IMR-90 (cell line): ENCODE measurements at regions not wholly inside any gene's neighbourhood (a gene's known extent, or its start where the extent isn't known, plus 50 kb on each side); places are given as distances from the start of the nearest gene placed in this dataset.

Experiments used
- CHD1 ChIP-seq: IDR thresholded peaks from 2 replicates; pipeline ENCODE4 v1.6.1; 2012; ENCODE audit warnings: low read depth, low read length, improper control_type of control experiment
- MAZ ChIP-seq: IDR thresholded peaks from 2 replicates; pipeline ENCODE4 v1.6.1; 2012; ENCODE audit warnings: low read depth, mild to moderate bottlenecking, low read length, improper control_type of control experiment, moderate library complexity, borderline replicate concordance
- TF ChIP-seq, protein P1 (sequence below): conservative IDR thresholded peaks from 2 replicates; pipeline ENCODE4 v1.5.1; 2012; ENCODE audit warnings: mild to moderate bottlenecking, low read depth, low read length, improper control_type of control experiment

DNA sequence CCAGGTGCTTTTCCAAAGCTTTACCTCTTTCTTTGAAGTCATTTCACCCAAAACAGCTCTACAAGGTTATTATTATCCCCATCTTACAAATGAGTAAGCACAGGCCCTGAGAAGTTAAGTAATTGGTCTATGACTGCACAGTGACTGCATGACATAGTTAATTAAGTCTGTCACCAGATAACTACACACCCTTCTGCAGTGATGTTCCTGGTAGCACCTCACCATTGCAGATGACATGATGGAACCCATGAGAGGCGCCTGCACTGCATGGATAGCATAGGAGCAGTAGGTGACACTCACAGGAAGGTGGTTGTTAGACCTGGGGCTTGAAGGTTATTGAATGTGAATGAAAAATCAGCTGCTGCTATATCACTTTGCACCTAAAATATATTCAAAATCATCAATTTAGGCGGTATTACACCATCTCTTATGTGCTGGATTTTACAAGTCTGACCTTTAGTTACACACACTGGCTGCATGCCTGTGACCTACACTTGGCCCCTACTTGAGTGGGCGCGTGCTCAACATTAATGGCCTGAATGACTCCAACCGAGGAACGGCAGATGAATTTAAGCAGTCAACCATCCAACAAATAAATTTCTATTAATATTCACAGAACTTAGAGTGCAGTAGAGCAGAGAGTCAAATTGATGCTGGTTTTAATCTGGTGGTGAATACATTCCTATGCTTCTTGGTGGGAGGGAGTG, 239.6 kb downstream of the CDH11 start:
- TF ChIP-seq CHD1 (no peak), MAZ (no peak)
- TF ChIP-seq, protein P1, sequence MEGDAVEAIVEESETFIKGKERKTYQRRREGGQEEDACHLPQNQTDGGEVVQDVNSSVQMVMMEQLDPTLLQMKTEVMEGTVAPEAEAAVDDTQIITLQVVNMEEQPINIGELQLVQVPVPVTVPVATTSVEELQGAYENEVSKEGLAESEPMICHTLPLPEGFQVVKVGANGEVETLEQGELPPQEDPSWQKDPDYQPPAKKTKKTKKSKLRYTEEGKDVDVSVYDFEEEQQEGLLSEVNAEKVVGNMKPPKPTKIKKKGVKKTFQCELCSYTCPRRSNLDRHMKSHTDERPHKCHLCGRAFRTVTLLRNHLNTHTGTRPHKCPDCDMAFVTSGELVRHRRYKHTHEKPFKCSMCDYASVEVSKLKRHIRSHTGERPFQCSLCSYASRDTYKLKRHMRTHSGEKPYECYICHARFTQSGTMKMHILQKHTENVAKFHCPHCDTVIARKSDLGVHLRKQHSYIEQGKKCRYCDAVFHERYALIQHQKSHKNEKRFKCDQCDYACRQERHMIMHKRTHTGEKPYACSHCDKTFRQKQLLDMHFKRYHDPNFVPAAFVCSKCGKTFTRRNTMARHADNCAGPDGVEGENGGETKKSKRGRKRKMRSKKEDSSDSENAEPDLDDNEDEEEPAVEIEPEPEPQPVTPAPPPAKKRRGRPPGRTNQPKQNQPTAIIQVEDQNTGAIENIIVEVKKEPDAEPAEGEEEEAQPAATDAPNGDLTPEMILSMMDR: no peak
